NCI-H460 (cell line): ENCODE measurements at regions not wholly inside any gene's neighbourhood (a gene's known extent, or its start where the extent isn't known, plus 50 kb on each side); places are given as distances from the start of the nearest gene placed in this dataset.

Experiments
- DNase-seq: peaks from one replicate; pipeline ENCODE4 v3.0.0-alpha.2; 2016; ENCODE audit warnings: low read depth; ENCODE audit errors: extremely low read depth

DNA sequence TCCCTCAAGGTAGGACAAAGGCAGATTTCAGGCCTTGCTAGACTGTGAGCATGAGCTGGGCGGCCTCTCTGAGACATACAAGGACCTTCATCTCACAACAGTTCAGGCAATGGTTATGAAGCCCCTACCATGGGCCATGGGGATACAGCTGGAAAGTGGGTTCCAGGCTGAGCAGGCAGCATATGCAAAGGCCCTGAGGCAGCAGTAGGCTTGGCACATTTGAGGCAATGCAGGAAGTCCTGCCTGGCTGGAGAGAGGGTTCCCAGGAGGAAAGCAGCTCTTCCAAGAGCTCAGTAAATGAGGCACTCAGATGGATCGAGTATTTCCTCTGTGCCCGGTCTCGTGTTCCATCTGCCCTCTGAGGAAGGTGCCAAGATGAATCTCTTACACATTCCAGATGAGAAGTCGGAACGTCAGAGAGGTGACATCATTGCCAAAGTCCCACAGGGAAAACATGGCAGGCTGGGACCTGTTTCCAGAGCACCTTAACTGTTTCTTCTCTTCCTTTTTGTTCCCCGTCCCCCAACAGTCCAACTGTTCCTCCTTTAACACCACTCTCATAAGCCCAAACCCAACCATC lies 388.6 kb downstream of the MN1 start:
- DNase-seq, result no peak

DNA sequence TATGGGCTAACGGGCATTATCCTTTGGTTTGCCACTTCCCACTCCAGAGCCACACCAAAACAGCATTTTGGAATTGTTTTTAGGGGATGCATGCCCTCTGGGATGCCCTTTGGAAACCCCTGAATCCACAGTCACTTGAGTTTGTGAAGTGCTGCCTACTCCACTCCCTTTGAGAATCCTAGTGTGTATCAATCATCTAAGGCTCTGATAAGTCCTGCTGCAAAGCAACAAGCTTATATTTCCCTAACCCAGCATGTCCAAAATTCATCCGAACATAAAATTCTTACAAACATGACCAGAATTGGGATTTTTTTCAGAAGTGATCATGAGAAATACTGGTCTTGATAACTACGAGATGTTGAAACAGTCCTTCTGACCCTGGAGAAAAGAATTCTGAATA lies 387.9 kb downstream of the MN1 start:
- no peak for DNase-seq

DNA sequence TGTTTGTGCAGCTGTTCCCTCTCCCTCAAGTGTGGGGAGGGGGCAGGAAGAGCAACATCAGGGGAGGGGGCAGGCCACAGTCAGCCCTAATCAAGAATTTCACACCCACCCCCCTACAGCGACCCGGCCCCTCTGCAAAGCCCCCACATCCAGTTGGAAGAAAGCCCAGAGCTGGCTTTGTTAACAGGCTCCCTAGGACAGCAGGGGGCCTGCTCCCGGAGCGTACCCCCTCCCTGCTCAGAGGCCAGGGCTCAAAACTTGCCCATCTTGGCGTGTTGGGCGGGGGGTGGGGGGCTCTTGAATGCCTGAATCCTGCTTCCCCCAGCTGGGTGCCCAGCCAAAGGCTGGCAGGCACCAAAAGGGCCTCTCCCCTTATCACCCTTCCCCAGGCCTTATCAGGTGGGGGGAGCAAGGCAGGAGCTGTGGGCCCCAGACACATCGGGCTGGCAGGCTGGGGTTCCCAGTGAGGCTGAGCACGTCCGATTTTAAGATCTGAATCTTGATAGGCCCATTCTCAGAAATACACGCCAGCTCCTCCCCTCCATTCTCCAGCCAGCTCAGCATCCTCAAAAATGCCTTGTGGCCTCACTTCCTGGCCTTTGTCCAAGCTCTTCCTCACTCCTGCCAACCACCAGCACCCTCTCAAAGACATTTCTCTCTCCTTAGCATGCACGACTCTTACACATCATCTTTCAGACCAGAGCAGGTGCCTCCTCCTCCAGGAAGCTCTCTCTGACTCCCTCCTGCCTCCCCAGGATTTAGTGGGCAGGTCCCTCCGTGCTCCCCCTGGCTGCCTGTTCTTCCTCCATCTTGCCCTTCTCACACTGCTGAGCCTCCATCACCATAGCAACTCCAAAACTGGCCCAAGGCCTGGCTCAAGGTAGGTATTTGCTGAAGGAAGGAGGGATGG lies 384.8 kb downstream of the MN1 start:
- DNase-seq, result no peak

DNA sequence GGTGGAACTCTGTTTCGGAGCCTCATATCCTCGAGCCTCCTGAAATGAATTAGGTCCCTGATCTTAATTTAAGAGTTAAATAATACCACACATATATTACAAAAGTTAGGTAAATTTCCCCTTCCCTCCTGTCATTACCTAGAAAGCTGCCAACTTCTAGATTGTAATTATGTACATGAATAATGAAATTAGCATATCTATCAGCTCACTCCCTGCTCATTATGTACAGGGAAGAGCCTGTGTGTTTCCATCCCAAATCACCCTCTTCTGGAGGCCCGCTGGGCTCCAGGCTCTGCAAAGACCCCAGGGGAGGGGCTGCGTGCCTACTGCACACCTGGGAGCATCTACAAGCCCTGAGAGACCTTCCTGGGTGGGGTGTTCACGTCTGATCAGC lies 384.1 kb downstream of the MN1 start:
- no peak for DNase-seq

DNA sequence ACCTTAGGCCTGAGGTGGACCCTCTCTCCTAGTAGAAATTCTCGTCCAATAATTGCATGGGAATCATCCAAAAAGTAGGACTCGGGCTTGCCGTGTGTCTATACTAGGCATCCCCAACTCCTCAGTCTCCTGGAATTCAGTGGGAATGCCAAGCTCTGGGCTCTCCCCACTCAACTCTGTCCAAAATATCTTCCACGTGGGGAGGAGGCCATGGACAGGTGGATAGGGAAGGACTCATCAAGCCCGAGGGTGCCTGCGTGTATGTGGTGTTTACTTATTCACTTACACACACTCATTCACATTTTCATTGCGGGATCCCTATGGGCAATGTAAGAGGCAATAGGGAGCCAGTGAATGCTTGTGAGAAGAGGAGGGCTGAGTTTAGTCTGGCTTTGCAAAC lies 383.3 kb downstream of the MN1 start:
- DNase-seq, result no peak

DNA sequence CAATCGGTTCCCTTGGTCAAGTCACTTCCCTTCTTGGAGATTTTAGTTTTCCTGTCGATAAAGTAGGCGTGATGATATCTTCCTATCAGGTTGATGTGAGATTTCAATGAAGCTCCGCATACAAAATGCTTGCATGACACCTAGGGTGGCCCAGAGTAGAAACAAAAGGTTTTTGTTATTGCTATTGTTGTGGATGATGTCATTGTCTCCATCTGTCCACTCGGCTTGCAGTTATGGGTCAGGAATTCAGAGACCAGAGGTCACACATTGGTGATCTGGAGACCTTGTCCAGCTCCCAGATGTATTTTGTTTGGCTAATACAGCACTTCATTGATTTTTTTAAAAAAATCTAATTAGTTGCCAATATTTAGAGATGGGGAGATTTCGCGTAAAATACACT lies 382.1 kb downstream of the MN1 start:
- DNase-seq, result no peak

DNA sequence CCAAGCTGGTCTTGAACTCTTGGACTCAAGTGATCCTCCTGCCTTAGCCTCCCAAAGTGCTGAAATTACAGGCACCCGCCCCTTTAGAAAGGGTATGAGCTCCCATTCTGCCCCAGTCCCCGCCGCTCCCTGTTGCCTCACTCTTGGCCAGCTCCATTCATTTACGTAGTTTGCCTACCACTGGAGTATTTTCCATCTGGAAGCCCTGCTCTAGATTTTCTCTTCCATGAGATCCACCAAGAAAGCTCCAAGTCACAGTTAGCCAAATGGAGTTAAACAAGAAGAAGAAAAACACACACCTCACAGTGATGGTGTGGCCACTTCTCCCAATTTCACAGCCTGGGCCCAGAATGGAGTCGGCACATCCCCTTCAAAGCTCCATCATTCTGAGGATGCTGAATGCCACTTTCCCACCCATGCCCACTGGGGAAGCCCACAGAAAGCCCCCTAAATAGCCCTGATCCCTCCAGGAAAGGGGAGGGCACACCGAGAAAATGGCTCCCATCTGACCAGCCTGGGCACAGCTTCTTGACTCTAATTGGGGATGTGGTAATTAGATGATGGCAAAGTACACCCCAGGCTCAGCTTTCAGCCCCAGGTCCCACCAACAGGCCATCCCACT lies 381.2 kb downstream of the MN1 start:
- DNase-seq, result no peak

DNA sequence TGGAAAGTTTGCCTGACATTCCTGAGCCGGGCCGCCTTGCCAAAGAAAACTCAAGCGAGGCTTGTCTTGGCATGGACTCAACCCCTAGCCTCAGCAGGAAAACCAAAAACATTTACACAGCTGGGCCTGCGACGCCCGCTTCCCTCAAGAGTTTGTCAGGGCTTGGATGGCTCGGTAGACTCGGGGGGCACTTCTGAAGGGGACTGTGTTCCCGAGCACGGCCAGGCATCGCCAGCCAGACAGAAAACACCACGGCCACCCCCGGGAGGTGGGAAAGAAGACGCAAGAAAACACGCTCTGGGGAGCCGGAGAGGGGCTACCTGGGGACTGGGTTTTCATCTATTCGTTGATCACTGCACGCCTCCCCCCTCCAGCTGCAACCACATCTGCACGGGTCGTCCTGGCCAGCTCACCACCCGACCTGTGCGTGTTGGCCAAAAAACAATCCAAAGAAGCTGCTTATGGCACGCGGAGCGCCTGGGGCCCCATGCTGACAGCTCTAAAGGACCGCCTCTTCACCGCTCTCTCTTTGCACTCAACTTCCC lies 380.7 kb downstream of the MN1 start:
- peak; percentile 34 for DNase-seq

DNA sequence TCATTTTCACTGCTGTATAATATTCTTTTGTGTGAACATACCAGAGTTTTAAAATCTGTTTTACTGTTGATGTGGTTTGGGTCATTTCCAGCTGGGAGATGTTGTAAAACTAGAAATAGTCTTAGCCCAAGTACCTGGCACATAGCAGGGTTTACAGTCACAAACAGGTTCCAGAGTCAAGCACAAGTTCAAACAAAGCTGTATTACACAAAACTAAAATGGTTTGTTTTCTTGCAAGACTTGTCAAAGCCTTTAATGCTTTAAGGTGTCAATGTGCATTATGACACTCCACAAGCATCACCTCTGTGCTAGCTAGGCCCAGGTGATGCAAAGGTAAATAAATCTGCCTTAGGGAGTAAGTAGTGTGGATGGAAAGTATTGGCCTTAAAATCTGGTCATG lies 379.1 kb downstream of the MN1 start:
- DNase-seq, result no peak

DNA sequence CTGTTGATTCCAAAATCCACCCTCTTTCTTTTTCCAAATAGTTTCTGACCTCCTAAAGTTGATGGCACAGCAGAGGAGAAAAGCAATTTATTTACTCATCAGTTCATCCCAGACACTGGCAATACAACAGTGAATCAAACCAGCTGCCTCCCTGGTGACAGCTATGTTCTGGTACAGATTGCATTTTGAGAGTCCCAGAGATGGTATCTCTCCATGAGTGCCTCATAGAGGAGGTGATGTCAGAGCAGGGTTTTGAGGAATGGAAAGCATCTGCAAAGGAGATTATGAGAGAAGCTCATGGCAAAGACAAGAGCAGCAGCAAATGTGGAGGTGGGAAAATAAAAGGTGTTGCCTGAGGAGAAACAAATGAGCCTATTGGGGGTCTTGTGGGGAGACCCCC lies 377.2 kb downstream of the MN1 start:
- DNase-seq, result no peak

DNA sequence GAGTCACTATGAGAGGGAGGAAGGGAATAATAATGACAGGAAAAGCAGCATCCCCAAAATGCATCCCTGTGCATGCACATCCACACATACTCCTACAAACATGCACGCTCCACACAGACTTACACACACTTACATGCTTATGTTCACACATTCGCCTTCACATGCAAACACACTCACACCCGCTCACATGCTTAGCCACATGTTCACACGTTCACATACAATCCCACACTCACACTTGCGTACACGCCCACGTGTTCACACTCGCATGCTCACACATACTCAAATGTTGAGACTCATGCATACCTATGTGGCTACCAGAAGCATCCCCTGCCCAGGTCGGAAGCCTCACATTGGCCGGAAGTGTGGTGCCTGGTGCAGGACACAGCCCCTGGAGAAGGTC lies 372.1 kb downstream of the MN1 start:
- DNase-seq, result no peak

DNA sequence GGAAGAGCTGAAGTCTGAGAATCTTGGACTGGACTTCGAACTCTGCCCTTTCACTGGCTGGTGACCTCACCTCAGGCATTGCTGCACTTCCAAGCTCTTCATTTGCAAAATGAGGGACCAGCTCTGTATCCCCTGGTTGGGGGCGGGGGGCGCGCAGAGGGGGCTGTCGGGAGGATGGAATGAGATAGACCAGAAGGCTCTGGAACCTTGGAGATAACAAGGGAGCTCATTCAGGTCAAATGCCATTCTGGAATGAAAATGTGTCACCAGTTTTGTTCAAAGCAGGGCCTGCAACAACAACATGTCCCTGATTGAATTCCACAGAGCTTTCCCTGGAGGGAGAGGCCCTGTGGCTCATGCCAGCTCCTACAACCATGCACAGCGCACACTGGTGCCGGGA lies 370.5 kb downstream of the MN1 start:
- no peak for DNase-seq

DNA sequence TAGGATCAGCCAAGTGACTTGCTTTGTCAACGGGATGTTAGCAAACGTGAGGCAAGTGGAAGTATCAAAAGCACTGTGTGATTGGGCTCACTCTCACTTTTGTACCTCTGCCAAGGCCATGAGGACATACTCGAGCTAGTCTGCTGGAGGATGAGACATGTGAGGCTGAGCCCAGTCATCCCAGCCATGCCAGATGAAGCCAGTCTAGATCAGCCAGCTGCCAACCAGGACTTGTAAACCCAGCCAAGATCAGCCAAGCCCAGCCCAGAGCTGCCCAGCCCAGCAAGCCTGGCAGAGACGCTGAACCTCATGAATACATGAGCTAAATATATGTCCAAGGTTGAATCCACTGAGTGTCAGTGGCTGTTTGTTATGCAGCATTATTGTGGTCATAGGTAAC lies 369.7 kb downstream of the MN1 start:
- no peak for DNase-seq

DNA sequence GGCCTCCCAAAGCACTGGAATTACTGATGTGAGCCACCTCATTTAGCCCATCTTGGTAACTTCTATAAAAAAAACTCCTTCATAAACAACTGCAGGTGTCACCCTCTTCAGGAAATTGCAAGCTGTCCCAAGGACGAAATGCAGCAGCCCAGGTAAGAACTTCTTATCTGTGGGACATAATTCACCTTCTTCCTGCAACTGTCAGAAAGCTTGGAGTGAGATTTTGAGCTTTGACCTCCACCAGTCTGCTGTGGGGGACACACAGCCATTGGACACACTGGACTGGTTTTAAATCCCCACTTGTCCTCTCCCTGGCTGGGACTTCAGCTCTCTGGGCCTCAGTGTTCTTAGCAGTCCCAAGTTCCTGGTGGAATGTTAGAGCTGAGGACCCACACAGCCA lies 368.5 kb downstream of the MN1 start:
- no peak for DNase-seq

DNA sequence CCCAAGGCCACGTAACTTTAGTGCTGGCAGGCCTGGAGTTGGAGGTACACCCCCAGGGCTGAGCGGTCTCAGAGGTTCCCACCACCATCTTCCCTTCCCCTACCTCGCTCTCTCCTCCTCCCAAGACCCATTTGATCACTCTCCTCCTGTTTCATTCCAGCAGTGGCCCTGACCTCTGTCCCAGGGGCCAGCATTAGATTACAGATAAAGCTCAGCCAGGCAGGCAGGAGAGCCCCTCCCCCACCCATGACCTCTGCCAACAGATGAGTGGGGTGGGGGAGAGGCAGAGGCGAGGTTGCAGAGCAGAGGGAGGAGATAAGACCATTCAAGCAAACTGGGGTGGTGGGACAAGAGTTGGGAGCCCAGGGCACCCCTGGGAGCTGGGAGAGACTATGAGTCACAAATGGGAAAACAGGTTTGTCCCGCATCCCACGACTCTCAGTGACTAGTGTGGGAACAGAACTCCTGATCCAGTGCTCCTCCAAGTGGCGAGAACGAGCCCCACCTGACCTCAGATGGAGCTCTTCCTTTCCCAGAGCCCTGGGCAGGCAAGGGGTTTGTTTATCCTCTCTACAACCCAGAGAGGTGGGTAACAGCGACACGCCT lies 367.9 kb downstream of the MN1 start:
- no peak for DNase-seq

DNA sequence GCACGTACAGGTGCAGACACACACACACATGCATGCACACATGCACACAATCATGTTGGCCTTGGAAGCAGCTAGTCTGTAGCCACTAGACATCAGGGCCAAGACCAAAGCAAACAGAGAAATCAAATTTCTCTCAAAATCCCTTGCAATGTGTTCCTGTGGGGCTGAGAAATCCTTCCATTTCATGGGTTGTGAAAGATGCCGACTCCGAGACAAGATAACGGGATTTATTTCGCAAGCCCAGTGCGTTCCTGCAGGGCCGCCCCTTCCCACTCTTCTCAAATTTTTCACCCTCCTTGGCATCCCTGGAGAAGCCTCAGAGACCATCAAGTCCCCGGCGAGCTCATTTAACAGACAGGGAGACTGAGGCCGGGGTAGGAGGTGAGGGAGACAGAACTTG lies 366.7 kb downstream of the MN1 start:
- DNase-seq, result no peak

DNA sequence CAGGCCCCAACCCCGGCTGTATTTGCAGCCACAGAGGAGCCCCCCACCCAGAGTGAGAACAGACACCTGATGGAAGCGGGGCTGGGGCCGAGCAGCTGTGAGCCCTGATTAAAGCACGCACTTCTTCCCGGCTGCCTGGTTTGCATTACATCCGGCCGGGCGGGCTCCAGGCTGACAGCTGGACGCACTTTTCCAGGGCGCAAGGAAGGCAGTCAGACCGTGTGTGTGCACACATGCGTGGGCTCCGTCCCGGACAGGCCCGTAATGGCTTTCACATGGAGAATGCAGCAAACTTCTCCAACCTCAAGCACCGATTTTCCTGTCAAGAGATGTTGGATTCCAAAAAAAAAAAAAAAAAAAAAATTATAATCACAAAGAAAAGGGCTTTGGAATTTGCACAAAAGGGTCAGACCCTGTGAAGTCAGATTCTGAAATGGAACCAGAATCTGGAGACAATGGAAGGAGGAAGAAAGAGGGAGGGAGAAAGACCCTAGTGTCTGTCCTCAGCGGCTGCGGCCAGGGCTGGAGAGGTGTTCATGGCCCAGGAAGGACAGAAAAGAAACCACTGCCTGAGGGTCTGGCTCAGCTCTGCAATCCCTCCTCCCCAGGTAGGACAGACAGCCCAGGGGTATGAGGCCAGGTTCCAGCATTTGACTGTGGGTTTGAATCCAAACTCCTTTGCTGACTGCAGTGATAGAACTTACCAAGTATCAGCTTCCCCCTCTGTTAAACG lies 365.5 kb downstream of the MN1 start:
- no peak for DNase-seq

DNA sequence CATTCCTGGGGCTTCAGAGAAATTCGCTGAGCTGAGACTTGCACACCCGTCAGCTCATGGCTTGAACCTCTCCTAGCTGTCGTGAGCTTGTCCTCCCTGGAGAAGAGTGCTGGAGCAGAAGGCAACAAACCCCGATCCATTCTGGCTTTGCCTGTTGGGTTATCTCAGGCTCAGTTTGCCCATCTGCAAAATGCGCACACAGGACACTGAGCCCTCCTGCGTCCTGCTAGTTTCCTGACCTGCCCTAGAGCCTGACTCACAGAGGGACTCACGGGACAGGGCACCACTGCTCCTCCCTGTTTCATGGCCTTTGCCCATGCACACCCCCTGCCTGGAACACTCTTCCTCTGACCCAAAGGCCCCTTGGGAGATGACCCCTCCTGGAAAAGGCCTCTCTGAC lies 365.0 kb downstream of the MN1 start:
- DNase-seq, result no peak

DNA sequence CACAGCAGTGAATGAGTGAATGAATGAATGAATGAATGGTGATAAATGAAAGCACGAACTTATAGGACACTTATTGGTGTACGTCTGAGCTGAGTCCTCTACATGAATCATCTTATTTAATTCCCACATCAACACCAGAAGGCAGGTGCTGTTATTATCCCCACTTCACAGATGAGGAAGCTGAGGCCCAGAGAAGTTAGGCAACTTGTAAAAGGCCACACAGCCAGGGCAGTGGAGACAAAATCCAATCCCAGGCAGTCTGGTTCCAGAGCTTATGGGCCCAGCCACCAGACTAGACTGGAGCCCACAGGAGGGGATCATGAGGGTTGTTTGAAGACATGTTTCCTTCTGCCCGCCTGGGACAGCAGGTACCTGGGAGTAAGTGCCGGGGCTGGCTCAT lies 364.0 kb downstream of the MN1 start:
- no peak for DNase-seq

DNA sequence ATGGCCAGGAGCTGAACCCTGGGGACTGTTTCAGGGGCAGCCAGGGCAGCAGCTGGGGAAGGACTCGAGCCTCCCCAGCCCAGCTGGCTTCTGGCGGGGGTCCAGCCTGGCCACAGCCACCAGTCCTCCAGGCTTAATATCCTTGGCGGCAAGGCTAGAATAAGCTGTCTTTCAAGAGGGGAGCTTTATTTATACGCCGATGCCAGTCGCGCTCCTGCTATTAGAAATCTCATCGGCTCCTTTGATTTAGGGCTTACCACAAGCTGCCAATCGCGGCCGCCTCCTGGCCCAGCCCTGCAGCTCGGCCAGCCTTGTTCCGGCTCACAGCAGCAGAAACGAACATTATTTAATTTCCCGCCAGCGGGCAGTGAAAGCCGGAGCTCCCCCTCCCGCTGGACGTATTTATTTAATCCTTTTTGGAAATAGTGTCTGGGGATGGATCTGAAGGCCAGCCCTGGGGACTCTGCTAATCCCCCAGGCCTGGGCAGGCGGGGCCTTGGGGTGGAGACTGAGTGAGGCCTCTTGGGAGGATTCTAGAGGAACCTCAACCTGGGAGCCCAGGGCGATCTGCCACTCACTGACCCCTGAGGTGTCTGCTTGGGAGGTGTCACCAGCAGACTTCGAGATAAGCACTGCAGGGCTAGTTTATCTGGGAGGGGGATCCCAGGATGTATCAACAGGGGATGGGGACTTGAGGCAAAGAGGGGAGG lies 363.1 kb downstream of the MN1 start:
- DNase-seq, result no peak
